HepG2 (cell line): ENCODE measurements at regions not wholly inside any gene's neighbourhood (a gene's known extent, or its start where the extent isn't known, plus 50 kb on each side); places are given as distances from the start of the nearest gene placed in this dataset.

Experiments
- ATAC-seq: fragments of 200-7000 bp; cut with Tn5 transposase; 3 replicates; pipeline ENCODE4 v1.9.1; 2020; ENCODE audit warnings: mild to moderate bottlenecking, moderate library complexity
- BruUV-seq: library from RNA; stranded (reverse); fragments of 400-500 nt; replicated peaks from 2 replicates; lab custom pipeline; 2021; lab: Mats Ljungman, UMichigan
- CTCF ChIA-PET: fragments of 300-600 bp; formaldehyde crosslinking; extraction: SDS; loops from one replicate; lab custom pipeline; 2021; ENCODE audit warnings: low total read pairs, inconsistent platforms, low intra/inter-chr PET ratio; lab: Yijun Ruan, JAX
- POLR2A ChIA-PET: fragments of 350-600 bp; sonication (Branson Sonifier 250); formaldehyde crosslinking; loops from one replicate; lab custom pipeline; 2020; ENCODE audit warnings: antibody characterized with exemption, inconsistent platforms; lab: Yijun Ruan, JAX
- DNase-seq: peaks from one replicate; pipeline ENCODE4 v3.0.0-alpha.2; 2015; ENCODE audit warnings: low spot score
- FAIRE-seq: peaks from 3 replicates; lab custom pipeline; 2011; peaks lifted over from hg19 to GRCh38; lab: Jason Lieb, UNC
- H2AFZ ChIP-seq: one replicate; pipeline ENCODE4 v1.6.1; 2011; ENCODE audit warnings: low read length, inconsistent platforms
- H3K27ac ChIP-seq: fragments of 300-600 bp; 3 replicates; pipeline ENCODE4 v1.8.0; 2011; ENCODE audit warnings: mixed run types, mild to moderate bottlenecking, mixed read lengths, low read length, inconsistent platforms; ENCODE audit not compliant: insufficient read depth; ENCODE audit errors: extremely low read length
- H3K27me3 ChIP-seq, 2 experiments: fragments of 200-600 bp in 1 of 2; 2 replicates in 1 of 2; 3 replicates in 1 of 2; pipeline versions ENCODE4 v1.6.0 to v1.8.0; 2011; ENCODE audit warnings: low read length in 2 of 2, mild to moderate bottlenecking in 2 of 2, moderate library complexity in 2 of 2, inconsistent platforms in 1 of 2; ENCODE audit not compliant: insufficient read depth in 2 of 2, control insufficient read depth in 1 of 2
- H3K36me3 ChIP-seq, 2 experiments: fragments of 200-600 bp in 1 of 2; replicated peaks in 1 of 2; 2 replicates in 1 of 2; 3 replicates in 1 of 2; pipeline versions ENCODE4 v1.5.1 to v1.8.0; 2011; ENCODE audit warnings: low read length in 2 of 2, inconsistent platforms in 1 of 2; ENCODE audit not compliant: insufficient read depth in 2 of 2, control insufficient read depth in 1 of 2
- H3K4me1 ChIP-seq: 2 replicates; pipeline ENCODE4 v1.5.1; 2012; ENCODE audit warnings: low read length, inconsistent platforms; ENCODE audit not compliant: insufficient read depth
- H3K4me2 ChIP-seq: 2 replicates; pipeline ENCODE4 v1.6.0; 2011; ENCODE audit warnings: low read depth, low read length, inconsistent platforms
- H3K4me3 ChIP-seq, 3 experiments: fragments of 200-600 bp in 1 of 3; sonication (generic), shearing (Covaris generic) in 1 of 3; replicated peaks in 1 of 3; 2 replicates each; pipeline ENCODE4 v1.5.1; 2011 to 2016; ENCODE audit warnings: low read length in 3 of 3, inconsistent platforms in 2 of 3, low read depth in 2 of 3, mild to moderate bottlenecking in 2 of 3, control low read depth in 1 of 3, mixed read lengths in 1 of 3; ENCODE audit not compliant: insufficient read depth in 1 of 3
- H3K79me2 ChIP-seq: one replicate; pipeline ENCODE4 v1.6.1; 2011; ENCODE audit warnings: low read length, inconsistent platforms; ENCODE audit not compliant: insufficient read depth
- H3K9ac ChIP-seq: 2 replicates; pipeline ENCODE4 v1.6.0; 2011; ENCODE audit warnings: mild to moderate bottlenecking, low read depth, low read length, inconsistent platforms; ENCODE audit not compliant: insufficient read depth
- H3K9me3 ChIP-seq: 2 replicates; pipeline ENCODE4 v1.5.1; 2012; ENCODE audit warnings: mild to moderate bottlenecking, low read length
- H4K20me1 ChIP-seq: 2 replicates; pipeline ENCODE4 v1.6.0; 2011; ENCODE audit warnings: inconsistent platforms, mild to moderate bottlenecking, low read length, moderate library complexity; ENCODE audit not compliant: insufficient read depth
- ATF7-NPFF ChIP-seq: sonication (generic); formaldehyde crosslinking; IDR thresholded peaks from 2 replicates; pipeline ENCODE4 v1.8.1; 2023; ENCODE audit warnings: mild to moderate bottlenecking, low read depth, missing genetic modification reagents, moderate library complexity
- GATAD2A ChIP-seq: IDR thresholded peaks from 2 replicates; pipeline ENCODE4 v1.6.1; 2016
- PREB ChIP-seq: sonication (generic); formaldehyde crosslinking; IDR thresholded peaks from 2 replicates; pipeline ENCODE4 v1.4.0; 2020; ENCODE audit warnings: missing genetic modification reagents
- SIN3A ChIP-seq: IDR thresholded peaks from 2 replicates; pipeline ENCODE4 v1.6.1; 2011; ENCODE audit warnings: low read depth, mild to moderate bottlenecking, control low read depth, low read length, borderline replicate concordance
- TCF7L2 ChIP-seq: IDR thresholded peaks from 2 replicates; pipeline ENCODE4 v1.6.1; 2011; ENCODE audit warnings: mild to moderate bottlenecking, low read depth, low read length, moderate library complexity
- TRIM22 ChIP-seq: fragments of 450-650 bp; IDR thresholded peaks from 2 replicates; pipeline ENCODE4 v1.6.1; 2017
- ZBTB33 ChIP-seq: sonication (generic); formaldehyde crosslinking; IDR thresholded peaks from 2 replicates; pipeline ENCODE4 v1.4.0; 2020; ENCODE audit warnings: missing genetic modification reagents
- ZHX1 ChIP-seq: sonication (generic); formaldehyde crosslinking; IDR thresholded peaks from 2 replicates; pipeline ENCODE4 v1.8.1; 2022; ENCODE audit warnings: low read depth, mild to moderate bottlenecking, missing genetic modification reagents
- ZKSCAN5 ChIP-seq: sonication (generic); formaldehyde crosslinking; IDR thresholded peaks from 2 replicates; pipeline ENCODE4 v1.5.1; 2020; ENCODE audit warnings: mild to moderate bottlenecking, missing genetic modification reagents
- ZNF350 ChIP-seq: sonication (generic); formaldehyde crosslinking; IDR thresholded peaks from 2 replicates; pipeline ENCODE4 v1.4.0; 2020; ENCODE audit warnings: mild to moderate bottlenecking, low read depth, missing genetic modification reagents, borderline replicate concordance
- ZNF772 ChIP-seq: sonication (generic); formaldehyde crosslinking; IDR thresholded peaks from 2 replicates; pipeline ENCODE4 v1.5.0; 2020; ENCODE audit warnings: mild to moderate bottlenecking, missing genetic modification reagents
- ZNF816 ChIP-seq: sonication (generic); formaldehyde crosslinking; IDR thresholded peaks from 2 replicates; pipeline ENCODE4 v1.8.0; 2022; ENCODE audit warnings: missing genetic modification reagents, mild to moderate bottlenecking, borderline replicate concordance
- ZNF891 ChIP-seq: sonication (generic); formaldehyde crosslinking; IDR thresholded peaks from 2 replicates; pipeline ENCODE4 v1.5.0; 2020; ENCODE audit warnings: mild to moderate bottlenecking, missing genetic modification reagents
- WGBS: methylation state at CpG from one replicate; pipeline ENCODE4 v1.1.6; 2017; ENCODE audit warnings: low lambda C conversion rate; 5-methylcytosine and 5-hydroxymethylcytosine counted together
- in situ Hi-C: cut with HindIII; loops from 2 replicates; pipeline ENCODE4 v1.10.0; 2017; ENCODE audit warnings: low pct_unique_long_range_greater_than_20kb; ENCODE audit not compliant: extremely low pct_ligation_motif_present
- intact Hi-C: fragments of 100-400 bp; cut with micrococcal nuclease; formaldehyde crosslinking; loops from one replicate; pipeline ENCODE4 v1.10.0; 2022; ENCODE audit not compliant: unreplicated experiment

GRCh38 chr15:70507772-70508371 lies 255.5 kb downstream of the UACA start (continued):
- TF ChIP-seq ZHX1 (CRISPR knock-in tag): no peak
- no peak for TF ChIP-seq TCF7L2
- TF ChIP-seq GATAD2A (CRISPR knock-in tag): peak; percentile 73
- no peak for TF ChIP-seq SIN3A

- POLR2A ChIA-PET: no interaction called here
- ATAC-seq: no peak
- no peak for TF ChIP-seq ZKSCAN5 (CRISPR knock-in tag)
- no peak for TF ChIP-seq ZNF816
- no peak for TF ChIP-seq ZBTB33 (CRISPR knock-in tag)
- no peak for TF ChIP-seq TRIM22
- no peak for TF ChIP-seq ZNF891 (CRISPR knock-in tag)
- TF ChIP-seq ZNF350: no peak
- no peak for TF ChIP-seq ZNF772 (CRISPR knock-in tag)
- no peak for TF ChIP-seq ATF7-NPFF (CRISPR knock-in tag)
- no peak for TF ChIP-seq PREB (CRISPR knock-in tag)
Measured at GRCh38 chr15:70505936-70506912, 257.1 kb downstream of the UACA start.

More at GRCh38 chr15:70505936-70506912, 257.1 kb downstream of the UACA start:
- no peak for DNase-seq
- H3K36me3 ChIP-seq: no peaks in the 10 kb centered on the region
- in situ Hi-C loops: no loop called here
- no peak overlapping the region for H2AFZ ChIP-seq
- H3K79me2 ChIP-seq: no peaks in the 10 kb centered on the region
- FAIRE-seq: no peak
- H3K27me3 ChIP-seq: peaks cover 2 to 14% of the 10 kb centered on the region in 2 experiments; a peak in 3 of 5 replicates
- H3K9ac ChIP-seq: no peak overlapping the region
- no peak overlapping the region for H3K4me3 ChIP-seq
- H3K27ac ChIP-seq: no peak overlapping the region
- H4K20me1 ChIP-seq: no peaks in the 10 kb centered on the region
- intact Hi-C loops: no loop called here
- H3K4me2 ChIP-seq: no peak overlapping the region
- 62% methylated on average over 5 of the region's 5 CpGs for WGBS
- H3K9me3 ChIP-seq: peaks cover 7% of the 10 kb centered on the region; the same call in 1 of the 2 replicates
- CTCF ChIA-PET: no interaction called here
- peaks cover 21% of the 10 kb centered on the region for H3K4me1 ChIP-seq
- no TSS peak for BruUV-seq
